DMS 273 (cell line): ENCODE measurements at regions not wholly inside any gene's neighbourhood (a gene's known extent, or its start where the extent isn't known, plus 50 kb on each side); places are given as distances from the start of the nearest gene placed in this dataset.

Source experiments
- DNase-seq: peaks from one replicate; lab custom pipeline; 2025; ENCODE audit not compliant: unreplicated experiment; lab: John Stamatoyannopoulos, UW

DNA sequence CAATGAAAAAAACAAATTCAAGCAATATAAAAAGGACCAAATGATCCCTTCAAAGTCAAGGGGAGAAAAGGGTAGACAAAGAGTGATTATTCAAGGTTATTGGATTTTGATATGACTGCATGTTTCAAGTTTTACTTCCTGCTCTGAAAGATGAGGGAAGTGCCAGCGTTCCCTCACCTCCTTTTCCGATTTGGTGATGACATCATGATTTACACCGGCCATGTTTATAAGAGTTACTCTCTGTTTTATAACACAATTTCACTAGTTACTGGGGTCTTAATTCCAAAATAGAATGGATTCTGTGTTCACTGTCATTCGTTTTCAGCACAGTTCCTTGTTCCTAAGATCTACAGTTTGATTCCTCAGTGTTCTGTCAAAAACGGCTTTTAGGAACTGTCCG is 60.5 kb upstream of the CPXM2 start:
- no peak for DNase-seq

DNA sequence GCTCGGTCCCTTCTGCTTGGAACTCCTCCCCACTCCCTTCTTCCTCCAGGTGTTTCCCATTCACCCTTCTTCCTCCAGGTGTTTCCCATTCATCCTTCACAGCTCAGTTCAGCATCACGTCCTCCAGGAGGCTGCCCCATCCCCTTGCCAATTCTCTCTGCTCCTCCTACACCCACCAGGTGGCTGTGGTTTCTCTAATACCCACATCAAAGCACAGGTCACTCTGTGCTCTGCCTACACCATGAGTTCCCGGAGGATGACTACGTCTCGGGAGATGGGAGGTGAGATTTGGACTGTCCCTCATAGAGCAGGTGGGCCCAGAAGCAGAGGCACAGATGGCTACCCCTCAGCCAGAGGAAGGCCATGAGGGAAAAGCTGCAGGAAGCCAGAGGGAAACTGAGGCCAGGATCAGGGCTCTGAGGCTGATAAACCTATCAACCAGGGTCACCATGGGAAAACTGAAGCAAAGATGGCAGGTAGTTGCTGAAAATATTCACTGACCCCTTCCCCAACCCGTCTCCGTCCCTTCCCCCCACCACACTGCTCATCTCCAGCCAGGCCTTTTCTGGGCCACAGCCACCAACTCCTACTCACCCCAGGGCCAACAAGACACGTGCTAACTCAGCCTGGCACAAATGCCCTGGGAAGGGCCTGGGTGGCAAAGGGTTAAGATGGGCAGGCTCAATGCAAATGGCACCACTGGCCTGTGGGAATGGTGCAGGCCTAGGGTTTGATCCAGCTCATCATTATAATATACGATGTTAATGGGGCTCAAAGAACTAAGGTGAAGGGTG is 56.6 kb upstream of the CPXM2 start:
- no peak for DNase-seq

DNA sequence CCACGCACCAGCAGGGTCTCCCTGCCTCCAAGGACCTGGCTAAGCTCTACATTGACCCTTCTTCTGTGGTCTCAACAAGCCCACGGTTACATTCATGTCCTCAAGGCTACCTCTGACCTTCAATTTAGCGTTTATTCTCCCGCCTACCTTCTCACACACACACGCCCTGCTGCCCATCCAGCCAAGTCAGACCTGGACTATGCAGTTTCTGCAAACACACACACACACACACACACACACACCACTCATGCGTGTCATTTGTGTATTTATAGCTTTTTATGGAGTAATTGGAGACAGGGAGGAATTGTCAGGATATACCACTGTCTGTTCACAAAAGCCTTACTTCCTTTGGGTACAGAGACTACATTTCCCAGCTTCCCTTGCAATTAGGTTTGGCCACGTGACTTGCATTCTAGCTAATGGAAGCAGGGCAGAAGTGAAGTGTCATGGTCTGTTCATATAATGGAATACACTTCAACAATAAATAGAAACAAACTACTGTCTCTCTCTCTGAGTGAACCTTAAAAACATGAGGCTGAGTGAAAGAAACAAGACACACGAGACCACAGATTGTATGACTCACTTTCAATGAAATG is 53.8 kb upstream of the CPXM2 start:
- peak; percentile 46 for DNase-seq

DNA sequence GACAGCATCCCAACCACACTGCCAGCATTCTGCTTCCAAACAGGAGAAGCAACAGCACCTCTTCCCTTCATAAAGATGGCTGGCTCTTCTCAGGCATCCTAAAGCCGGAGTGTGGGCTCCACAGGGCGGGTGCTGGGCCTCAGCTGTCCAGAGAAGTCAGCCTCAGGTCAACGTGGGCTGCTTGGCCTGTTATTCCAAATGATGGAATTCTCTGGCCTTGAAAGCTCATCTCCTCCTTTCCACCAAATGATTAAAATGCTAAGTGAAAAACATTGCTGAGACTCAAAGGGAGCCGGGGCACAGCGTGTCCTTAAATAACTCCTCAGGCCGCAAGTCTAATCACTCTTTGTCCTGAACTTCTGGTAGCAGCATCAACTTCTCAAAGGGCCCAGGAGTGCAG is 53.1 kb upstream of the CPXM2 start:
- no peak for DNase-seq

DNA sequence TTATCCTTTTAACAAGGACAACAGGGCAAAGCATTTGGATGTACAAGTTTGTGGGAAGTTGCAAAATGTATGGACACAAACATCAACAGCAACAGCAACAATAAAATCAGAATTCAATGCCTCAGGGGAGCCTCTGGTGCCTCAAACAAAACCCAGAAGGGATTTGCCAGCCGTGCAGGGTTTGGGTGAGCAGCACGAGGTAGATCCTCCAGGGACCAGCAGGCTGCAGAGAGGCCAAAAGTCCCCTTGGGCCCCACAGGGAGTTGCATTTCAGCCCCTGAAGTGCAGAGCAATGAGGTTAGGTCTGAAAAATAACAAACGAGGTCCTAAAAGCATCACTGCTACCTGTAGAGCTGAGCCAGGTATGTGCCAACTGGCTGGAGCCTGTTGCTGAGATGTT is 51.7 kb upstream of the CPXM2 start:
- DNase-seq: no peak

DNA sequence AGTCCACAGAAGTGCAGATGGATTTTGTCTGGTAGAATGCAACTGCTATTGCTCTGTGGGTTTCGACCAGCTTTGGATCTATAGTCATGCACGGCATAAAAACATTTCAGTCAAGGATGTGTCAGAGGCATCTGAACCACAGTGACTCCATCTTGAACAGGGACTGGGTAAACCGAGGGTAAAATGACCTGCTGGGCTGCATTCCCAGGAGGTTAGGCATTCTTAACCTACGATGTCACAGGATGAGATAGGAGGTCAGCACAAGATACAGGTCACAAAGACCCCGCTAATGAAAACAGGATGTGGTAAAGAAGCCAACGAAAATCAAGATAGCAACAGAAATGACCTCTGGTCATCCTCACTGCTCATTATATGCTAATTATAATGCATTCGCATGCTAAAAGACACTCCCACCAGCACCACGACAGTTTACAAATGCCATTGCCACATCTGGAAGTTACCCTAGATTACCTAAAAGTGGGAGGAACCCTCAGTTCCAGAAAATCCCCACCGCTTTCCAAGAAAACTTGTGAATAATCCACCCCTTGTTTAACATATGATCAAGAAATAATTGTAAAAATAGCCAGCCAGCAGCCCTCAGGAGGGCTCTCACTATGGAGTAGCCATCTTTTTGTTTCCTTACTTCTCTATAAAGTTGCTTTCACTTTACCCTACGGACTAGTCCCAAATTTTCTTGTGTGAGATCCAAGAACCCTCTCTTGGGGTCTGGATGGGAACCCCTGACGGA is 50.7 kb upstream of the CPXM2 start:
- DNase-seq: no peak
